ENCODE measurements at regions not wholly inside any gene's neighbourhood (a gene's known extent, or its start where the extent isn't known, plus 50 kb on each side); places are given as distances from the start of the nearest gene placed in this dataset.

- TF ChIP-seq CTCF (conservative IDR thresholded peaks at IDR 0.05 in 1 of 2, IDR thresholded peaks at IDR 0.05 in 1 of 2; ENCODE audit: extremely low read depth in 1 of 2, insufficient read depth in 1 of 2, low read depth in 1 of 2, low read length in 2 of 2) (no peak), EZH2 (IDR thresholded peaks at IDR 0.05; ENCODE audit: borderline replicate concordance, low read length) (no peak)
Observed at GRCh38 chr1:55317673-55318072, 102.5 kb upstream of the USP24 start.

All from mammary epithelial cell (primary cell).